Gastroesophageal sphincter (tissue), 3 donors: ENCODE measurements at regions not wholly inside any gene's neighbourhood (a gene's known extent, or its start where the extent isn't known, plus 50 kb on each side); places are given as distances from the start of the nearest gene placed in this dataset.

ENCODE experiments used
- POLR2A ChIP-seq, 2 donors: fragments of 450-650 bp; IDR thresholded peaks; one replicate each; pipeline ENCODE4 v1.6.1; 2017; ENCODE audit warnings: antibody characterized with exemption in 2 of 2, mild to moderate bottlenecking in 2 of 2, moderate library complexity in 1 of 2
- POLR2AphosphoS5 ChIP-seq: sonication (generic); formaldehyde crosslinking; IDR thresholded peaks from one replicate; pipeline ENCODE4 v1.6.1; 2017; ENCODE audit warnings: antibody characterized with exemption
- TF ChIP-seq, protein P1 (sequence below), 4 experiments: fragments of 200-600 bp in 2 of 4; fragments of 450-650 bp in 2 of 4; sonication (generic) in 1 of 4; IDR thresholded peaks; one replicate each; pipeline ENCODE4 v1.5.1; 2017 to 2019; ENCODE audit warnings: antibody characterized with exemption in 4 of 4, mild to moderate bottlenecking in 2 of 4, moderate library complexity in 2 of 4

DNA sequence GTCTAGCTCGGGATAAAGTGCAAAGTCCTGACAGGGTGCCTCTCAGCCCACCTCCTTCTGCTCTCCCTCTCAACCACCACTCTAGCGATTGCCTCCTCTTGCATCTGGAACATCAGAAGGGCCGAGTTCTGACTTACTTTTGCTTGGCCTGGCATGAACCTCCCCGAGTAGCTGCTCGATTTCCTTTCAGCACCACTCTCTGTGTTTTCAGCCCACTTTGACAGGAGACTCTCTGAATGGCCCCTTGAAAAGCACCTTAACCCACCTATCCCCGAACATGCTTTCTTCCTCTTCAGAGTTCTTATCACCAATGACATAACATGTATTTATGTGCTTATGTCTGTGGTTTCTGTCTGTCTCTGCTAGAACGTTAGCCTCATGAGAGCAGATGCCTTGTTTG is 225.8 kb upstream of the RUNX1 start:
- TF ChIP-seq, protein P1, sequence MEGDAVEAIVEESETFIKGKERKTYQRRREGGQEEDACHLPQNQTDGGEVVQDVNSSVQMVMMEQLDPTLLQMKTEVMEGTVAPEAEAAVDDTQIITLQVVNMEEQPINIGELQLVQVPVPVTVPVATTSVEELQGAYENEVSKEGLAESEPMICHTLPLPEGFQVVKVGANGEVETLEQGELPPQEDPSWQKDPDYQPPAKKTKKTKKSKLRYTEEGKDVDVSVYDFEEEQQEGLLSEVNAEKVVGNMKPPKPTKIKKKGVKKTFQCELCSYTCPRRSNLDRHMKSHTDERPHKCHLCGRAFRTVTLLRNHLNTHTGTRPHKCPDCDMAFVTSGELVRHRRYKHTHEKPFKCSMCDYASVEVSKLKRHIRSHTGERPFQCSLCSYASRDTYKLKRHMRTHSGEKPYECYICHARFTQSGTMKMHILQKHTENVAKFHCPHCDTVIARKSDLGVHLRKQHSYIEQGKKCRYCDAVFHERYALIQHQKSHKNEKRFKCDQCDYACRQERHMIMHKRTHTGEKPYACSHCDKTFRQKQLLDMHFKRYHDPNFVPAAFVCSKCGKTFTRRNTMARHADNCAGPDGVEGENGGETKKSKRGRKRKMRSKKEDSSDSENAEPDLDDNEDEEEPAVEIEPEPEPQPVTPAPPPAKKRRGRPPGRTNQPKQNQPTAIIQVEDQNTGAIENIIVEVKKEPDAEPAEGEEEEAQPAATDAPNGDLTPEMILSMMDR (IDR thresholded peaks at IDR 0.05) = no peak
- TF ChIP-seq POLR2A (IDR thresholded peaks at IDR 0.05) (no peak), POLR2AphosphoS5 (no peak)
